ENCODE measurements at regions not wholly inside any gene's neighbourhood (a gene's known extent, or its start where the extent isn't known, plus 50 kb on each side); places are given as distances from the start of the nearest gene placed in this dataset.

DNA sequence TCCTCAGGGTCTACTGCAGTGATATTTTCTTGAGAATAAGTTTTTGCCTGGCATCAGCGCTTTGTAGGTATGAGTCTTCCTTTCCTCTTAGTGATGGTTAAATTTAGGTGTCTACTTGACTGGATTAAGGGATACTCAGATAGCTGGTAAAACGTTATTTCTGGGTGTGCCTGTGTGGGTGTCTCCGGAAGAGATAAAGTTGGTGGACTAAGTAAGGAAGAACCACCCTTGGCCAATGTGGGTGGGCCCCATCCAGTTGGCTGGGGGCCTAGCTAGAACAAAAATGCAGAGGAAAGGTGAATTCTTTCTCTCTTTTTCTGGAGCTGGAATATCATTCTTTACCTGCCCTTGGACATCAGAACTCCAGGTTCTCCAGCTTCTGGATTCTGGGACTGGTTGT, 138.8 kb downstream of the ADCYAP1R1 start:
- TF ChIP-seq, protein P1, sequence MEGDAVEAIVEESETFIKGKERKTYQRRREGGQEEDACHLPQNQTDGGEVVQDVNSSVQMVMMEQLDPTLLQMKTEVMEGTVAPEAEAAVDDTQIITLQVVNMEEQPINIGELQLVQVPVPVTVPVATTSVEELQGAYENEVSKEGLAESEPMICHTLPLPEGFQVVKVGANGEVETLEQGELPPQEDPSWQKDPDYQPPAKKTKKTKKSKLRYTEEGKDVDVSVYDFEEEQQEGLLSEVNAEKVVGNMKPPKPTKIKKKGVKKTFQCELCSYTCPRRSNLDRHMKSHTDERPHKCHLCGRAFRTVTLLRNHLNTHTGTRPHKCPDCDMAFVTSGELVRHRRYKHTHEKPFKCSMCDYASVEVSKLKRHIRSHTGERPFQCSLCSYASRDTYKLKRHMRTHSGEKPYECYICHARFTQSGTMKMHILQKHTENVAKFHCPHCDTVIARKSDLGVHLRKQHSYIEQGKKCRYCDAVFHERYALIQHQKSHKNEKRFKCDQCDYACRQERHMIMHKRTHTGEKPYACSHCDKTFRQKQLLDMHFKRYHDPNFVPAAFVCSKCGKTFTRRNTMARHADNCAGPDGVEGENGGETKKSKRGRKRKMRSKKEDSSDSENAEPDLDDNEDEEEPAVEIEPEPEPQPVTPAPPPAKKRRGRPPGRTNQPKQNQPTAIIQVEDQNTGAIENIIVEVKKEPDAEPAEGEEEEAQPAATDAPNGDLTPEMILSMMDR (IDR thresholded peaks at IDR 0.05), result no peak
- no peak for TF ChIP-seq POLR2A (IDR thresholded peaks at IDR 0.05)
